Jurkat, Clone E6-1 (cell line): ENCODE measurements at regions not wholly inside any gene's neighbourhood (a gene's known extent, or its start where the extent isn't known, plus 50 kb on each side); places are given as distances from the start of the nearest gene placed in this dataset.

Experiments used
- DNase-seq: peaks from one replicate; pipeline ENCODE4 v3.0.0-alpha.2; 2011; ENCODE audit warnings: low read depth, low spot score
- H3K4me3 ChIP-seq: 2 replicates; pipeline ENCODE4 v1.5.1; 2011; ENCODE audit warnings: mild to moderate bottlenecking, low read length, control low read depth, moderate library complexity

DNA sequence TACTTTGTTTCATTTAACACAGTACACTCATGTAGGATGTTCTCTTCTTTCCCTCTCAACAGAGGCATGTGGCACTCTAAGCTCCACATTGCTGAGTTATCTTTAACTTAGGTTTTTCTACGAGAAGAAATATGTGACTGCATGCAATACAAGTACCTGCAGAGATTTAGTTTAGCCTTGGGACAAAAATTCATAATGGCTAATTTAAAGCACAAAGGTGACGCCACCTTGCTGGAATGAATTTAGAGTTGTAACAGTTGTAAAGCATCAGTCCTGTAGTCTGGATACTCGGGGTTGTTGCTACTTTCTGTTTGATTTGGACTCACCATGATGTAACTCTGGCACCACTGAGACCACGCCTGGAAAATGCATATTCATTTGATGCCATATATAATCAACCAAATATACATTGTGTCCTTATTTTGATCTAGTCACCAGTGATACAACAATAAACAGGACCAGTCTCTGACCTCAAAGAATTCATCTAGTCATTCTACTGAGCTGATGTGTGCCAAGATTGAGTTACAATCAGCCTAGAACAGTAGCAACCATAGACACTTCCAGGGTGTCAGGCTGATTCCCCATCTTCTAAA is 451.0 kb upstream of the ZFP42 start:
- no peak for DNase-seq
- H3K4me3 ChIP-seq = no peak overlapping the region

DNA sequence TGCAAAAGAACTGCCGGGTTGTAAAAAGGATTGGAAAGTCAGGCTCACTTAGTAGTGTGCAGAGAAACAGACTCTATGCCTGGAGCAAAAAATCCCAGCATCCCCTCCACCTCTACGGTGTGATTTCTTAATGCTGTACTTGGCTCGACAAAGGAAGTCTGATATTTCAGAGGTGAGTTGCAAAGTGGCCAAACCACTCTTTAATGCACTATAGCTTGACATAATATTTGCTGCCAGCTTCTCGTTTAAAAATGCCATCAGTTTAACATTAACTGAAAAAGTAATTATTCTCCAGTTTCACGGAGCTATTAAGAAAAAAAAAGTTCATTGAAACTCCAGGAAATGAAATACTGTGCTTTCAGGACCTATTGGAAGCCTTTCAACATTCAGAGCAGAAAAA is 448.3 kb upstream of the ZFP42 start:
- DNase-seq = no peak
- no peak overlapping the region for H3K4me3 ChIP-seq

DNA sequence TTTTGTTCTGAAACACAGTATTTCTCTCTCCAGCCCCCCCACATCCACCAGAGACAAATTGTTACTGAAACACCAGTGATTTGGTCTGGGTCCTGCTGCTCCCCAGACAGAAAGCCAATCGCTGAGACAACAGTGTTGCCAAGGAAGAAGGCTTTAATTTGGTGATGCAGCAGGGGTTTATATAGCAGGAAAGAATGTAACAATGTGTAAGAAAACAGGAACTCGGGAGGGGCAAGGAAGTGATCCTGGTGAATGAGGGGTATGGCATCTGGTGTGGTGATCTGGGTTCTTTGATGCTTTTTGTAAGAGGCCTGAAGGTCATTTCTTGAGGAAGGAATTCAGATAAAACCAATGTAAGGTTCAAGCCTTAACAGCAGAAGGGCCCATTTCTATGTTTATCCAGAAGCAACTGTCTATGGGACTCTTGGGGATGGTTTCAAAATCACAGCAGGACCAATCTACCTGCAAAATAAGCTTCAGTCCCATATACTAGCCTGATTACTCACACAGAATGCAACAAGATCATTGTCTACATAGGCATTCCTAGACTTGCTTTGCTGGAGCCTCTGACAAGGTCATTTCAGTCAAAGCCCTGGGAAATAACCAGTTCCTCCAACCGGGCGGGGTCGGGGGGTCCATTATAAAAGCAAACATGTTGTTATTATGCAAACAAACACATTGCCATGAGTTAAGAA is 445.2 kb upstream of the ZFP42 start:
- no peak for DNase-seq

DNA sequence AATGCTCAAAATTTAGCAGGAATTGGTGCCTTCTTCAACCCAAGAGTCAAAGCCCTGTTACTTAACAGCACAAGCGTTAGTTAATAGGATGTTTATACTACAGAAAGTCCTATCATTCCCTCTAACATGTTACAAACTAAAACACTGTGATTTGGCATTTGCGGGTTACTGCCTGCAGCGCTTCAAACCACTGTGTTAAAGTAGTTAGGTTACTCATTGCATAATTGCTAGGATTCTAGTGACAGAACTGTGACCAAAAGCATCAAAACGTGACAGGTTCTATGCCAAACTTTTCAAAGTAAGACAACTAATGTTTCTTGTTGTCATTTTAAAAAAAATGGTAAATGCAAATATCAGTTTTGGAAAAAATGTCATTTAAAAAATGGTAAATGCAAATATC is 442.8 kb upstream of the ZFP42 start:
- no peak overlapping the region for H3K4me3 ChIP-seq

More for the DNA sequence above, 445.2 kb upstream of the ZFP42 start:
- no peak overlapping the region for H3K4me3 ChIP-seq

DNA sequence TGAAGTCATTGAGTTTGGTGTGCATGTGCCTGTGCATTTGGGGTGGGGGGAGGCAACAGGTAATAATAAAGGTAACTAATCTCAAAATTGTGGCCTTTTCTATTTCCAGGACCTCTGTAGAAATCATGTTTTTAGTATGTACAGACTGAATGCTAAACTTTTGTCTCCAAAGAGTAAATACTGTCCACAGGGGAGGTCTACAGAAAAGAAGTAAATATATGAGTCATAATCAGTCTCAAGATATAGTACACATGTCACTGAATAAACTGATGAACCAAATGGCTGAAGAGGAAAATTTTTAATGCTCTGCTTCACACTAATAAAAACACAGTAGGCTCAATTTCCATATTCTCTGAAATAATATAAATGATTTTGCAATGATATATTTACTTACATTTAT is 440.4 kb upstream of the ZFP42 start:
- no peak for DNase-seq
- H3K4me3 ChIP-seq = no peak overlapping the region

More for the DNA sequence above, 442.8 kb upstream of the ZFP42 start:
- DNase-seq = no peak

DNA sequence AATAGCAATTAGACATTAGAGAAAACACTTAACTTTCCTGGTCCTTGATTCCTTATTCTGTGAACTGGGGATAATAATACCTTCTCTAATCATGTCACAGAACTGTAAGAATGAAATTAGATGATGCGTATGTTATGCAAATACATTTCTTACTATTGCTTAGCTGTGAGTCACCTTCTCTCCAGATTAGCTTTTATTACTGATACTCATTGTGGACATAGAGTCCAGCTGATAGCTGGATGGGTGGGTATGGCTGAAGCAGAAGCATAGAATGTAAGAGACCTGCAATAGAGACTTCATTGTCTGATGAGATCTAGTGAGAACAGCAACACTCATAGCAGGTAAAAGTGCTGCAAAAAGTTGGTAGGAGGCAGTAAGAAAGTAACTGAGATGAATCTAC is 437.2 kb upstream of the ZFP42 start:
- no peak overlapping the region for H3K4me3 ChIP-seq
- no peak for DNase-seq

DNA sequence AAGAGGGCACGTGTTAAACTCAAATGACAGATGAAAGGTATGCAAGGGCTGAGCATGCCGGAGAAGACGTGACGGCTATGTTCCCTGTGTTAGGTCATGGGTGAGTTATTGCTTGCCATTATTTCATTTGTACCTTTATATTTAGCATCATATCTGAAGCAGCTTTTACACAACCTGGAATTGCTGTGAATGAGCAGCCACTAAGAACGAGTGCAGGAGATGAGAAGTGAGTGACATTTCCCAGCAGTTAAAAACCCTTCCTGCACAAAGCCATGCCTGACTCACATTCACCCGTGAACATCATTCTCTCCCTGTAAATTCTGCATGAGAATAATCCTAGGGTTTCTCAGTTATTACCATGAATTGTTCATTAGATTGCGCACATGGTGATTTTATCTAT is 433.2 kb upstream of the ZFP42 start:
- DNase-seq = no peak
- H3K4me3 ChIP-seq = no peak overlapping the region

DNA sequence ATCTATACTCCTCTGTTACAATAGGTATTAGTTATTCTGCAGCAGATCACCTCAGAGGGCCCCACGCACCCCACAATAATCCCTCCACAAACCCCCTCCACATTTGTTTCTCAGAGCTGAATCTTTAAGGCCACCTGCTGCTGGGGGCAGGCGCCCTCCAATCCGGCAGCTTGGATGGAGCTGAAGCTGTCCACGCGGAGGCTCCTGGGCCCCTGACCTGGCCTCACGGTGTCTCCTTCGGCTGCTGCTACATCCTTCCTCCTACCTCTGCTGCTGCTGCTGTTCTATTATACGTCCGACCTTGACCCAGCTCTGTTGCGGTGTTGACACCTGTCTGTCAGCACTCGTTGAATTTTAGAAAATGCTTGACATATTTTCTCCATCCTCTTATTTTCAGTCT is 430.2 kb upstream of the ZFP42 start:
- DNase-seq = no peak
- H3K4me3 ChIP-seq = no peak overlapping the region

DNA sequence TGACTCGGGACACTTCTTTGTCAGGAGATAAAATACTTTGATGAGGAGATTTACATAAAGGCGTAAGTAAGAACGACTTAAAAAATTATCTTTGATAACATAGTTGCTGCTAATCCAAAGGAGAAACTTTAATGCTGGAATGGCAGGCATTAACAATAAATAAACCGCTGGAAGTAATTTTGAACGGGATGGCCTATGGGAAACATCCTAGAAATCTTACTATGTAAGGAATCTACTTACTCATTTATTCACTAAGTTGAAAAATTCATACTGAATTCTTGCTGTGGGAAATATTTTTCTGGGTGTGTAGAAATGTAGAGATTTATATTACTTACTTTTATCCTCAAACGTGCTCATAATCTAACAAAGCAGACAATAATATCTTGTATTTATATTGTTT is 425.7 kb upstream of the ZFP42 start:
- H3K4me3 ChIP-seq = no peak overlapping the region
- no peak for DNase-seq

DNA sequence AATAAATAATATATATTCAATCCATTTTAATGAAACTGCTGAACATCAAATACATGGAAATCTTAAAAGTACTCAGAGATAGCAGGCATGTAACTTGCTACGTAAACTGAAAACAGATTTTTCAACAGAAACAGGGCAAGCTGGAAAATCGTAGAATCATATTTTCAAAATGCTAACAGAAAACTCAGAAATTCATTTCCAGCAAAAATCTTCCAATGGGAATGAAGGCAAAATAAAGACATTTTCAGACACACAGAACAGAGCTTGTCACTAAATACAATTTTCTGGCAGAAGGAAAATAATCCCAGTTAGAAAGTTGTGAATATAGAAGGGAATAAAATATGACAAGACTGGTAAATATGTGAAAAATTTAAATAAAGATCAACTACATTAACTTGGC is 419.9 kb upstream of the ZFP42 start:
- no peak for DNase-seq
- H3K4me3 ChIP-seq = no peak overlapping the region

DNA sequence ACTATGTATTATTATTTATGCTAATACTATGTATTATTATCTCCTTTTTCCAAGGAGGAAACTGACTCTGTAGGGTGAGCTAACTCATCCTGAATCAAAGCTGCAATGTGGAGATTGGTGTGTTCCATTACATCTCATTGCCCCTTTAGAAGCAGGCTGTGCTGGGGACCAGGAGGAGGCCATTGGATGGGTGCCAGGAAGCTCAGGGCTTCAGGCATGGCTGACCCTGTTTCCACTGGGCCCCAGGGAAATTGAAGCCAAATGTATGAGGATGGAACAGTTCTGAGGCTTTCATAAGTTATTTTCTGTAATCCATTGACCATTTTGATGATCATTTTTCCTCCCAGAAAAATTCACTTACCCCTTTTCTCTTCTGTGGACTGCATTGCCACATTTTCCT is 418.8 kb upstream of the ZFP42 start:
- no peak for DNase-seq
- no peak overlapping the region for H3K4me3 ChIP-seq

DNA sequence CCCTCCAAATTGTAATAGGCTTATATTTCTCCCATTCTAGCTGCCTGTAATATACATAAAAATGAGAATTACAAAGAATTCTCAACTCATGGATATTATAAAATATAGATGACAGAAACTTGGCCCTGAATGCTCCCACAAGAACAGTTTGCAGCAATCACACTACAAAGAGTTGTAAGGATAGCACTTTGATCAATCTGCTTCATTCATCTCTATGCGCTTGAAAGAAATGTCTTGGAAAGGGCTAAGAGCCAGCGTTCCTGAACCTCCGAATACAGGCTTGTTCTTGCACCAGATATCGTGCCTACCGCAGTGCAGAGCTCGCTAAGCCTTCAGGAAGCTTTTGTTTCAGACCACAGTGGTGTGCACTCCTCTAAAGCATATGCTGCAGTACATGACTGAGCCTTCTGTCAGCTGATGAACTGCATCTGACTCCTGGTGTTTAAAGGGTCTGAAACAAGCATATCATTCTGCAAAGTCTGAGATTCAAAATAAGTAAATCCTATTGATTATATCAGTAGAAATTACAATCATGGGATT is 417.6 kb upstream of the ZFP42 start:
- no peak for DNase-seq
- no peak overlapping the region for H3K4me3 ChIP-seq

DNA sequence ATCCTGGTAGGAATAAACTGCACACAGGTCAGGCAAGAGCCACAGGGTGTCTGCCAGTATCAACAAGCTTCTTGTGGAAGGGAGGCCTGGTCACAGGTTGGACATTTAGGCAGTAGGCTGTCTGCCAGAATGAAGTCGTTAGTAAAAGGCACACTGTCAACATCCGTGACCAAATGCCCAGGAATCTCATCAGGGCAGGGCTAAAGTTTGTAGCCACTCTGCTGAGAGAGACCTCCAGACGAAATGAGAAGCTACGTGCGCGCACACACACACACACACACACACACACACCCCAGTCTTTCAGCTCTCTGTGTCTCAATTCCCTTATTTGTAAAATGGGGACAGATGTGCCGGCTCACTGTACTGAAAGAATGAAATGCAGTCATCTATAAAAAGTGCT is 408.7 kb upstream of the ZFP42 start:
- DNase-seq = no peak

DNA sequence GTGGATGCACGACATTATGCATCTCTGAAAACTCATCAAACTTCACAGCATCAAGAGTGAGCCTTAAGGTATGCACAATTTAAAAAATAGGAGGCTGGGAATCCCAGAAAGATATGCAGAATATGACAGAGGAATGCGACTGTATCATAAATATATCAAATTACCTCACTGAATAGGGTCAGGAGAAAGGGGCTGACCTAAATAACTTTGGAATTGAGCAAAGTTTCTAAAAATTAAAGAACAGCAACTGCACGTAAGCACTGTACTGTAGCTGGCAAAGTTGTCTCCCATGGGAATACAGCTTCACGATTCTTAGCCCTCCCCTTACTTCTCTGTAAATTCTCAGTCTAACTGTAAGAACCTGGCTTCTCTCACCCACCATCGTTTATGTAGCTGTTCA is 397.4 kb upstream of the ZFP42 start:
- DNase-seq = no peak

More for the DNA sequence above, 408.7 kb upstream of the ZFP42 start:
- H3K4me3 ChIP-seq = no peak overlapping the region

DNA sequence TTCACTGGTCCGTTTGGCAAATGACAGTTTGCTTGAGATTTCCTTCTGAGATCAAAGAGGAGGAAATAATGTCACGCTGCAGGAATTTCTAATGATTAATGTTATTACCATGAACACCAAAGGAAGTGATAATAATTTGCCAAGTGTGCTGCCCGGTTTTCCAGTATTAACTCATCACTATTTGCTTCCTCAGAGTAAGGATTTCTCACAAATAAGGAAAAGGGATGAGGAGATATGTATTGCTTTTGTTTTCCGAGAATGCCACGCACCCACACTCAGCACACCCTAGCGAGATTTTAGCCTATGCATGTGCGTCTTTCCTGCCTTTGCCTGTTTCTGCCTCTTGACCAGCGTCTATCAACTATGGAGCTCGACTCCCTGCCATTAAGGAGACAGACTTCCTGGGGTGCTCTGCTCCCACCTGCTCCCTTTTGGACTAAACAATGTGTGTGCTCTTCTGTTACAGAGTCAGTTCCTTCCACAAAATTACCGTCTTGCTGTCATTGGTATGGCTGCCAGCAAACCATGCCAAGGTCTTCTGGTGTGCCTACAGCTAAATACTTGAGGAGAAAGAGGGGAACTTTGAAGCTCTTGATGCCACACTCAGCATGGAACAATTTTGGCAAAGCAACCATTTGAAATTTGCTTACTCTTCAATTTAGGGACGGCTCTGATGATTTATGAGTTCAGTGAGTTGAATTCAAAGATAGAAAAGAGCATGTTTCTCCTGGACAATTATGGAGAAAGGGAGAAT is 393.1 kb upstream of the ZFP42 start:
- DNase-seq = no peak
- H3K4me3 ChIP-seq = no peak overlapping the region

More for the DNA sequence above, 397.4 kb upstream of the ZFP42 start:
- H3K4me3 ChIP-seq = no peak overlapping the region

DNA sequence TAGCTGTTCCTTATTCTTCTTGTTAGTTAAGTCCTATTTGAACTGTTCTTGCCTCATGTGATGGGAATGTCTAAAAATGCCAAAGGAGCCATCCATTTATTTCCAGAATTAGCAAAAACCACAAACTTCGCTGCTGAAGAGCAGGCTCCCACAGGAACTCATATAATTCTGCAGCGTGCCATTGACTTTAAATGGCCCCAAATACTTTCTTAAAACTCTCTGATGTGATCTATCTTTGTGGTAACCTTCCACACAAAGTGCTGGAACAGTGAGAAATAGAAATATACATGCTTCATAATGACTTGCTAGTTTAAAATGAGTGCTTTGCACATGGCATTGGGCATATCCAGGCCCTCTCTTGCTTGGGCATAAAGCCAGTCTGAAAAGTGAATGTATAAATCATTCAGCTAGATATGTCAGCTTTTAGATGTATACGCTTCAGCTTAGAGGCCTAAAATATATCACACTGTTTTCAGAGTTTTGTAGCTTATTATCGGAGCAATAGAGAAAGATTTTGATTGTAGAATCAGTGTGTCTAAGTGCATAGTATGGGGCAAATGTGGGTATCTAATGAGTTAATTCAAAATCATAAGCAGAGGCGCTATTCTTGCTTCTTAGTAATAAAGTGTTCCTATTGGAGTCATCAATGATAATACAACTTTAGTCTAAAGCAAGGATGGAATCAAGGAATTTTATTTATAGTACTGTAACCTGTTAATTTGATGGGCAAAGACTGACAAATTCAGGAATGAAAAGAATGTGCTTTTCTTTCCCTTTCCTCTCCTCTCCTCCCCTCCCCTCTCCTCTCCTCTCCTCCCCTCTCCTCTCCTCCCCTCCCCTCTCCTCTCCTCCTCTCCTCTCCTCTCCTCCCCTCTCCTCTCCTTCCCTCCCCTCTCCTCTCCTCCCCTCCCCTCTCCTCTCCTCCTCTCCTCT is 392.2 kb upstream of the ZFP42 start:
- DNase-seq = no peak
- H3K4me3 ChIP-seq = no peak overlapping the region

DNA sequence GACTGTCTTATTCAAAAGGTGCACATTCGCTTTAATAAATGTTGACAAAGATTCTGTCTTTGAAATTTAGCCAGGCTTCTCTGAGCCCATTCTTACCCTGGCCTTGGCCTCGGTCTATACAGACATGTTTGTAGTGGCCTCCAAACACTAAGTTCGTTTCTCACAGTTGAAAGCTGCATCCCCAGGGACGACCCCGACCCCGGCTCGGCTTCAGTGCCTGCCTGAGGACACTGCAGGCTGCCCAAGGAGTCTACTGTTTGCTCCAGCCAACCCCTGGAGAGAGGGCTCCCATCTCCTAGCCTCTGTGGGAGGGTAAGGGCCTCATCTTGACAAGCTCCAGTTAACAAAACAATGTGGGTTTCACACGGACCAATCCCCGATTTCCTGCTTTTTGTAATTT is 390.6 kb upstream of the ZFP42 start:
- H3K4me3 ChIP-seq = no peak overlapping the region
- no peak for DNase-seq

DNA sequence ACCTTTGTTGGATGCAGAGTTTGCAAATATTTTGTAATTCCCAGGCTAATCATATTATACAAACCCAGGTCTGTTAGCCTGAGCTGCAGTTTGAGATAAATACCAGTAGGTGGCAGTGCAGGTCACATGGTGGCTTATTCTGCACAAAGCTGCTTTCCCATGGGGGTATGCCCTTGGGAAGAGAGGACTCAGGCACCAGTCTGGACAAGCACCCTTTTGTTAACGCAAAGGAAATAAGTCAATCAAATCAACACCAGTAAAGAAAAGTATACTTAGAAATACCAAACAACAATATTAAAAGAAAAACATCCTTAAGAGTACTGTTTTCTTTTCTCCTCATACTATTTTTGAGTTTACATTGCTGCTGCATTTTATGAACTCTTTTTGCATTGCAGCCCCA is 389.0 kb upstream of the ZFP42 start:
- peak; percentile 36 for DNase-seq
- no peak overlapping the region for H3K4me3 ChIP-seq

DNA sequence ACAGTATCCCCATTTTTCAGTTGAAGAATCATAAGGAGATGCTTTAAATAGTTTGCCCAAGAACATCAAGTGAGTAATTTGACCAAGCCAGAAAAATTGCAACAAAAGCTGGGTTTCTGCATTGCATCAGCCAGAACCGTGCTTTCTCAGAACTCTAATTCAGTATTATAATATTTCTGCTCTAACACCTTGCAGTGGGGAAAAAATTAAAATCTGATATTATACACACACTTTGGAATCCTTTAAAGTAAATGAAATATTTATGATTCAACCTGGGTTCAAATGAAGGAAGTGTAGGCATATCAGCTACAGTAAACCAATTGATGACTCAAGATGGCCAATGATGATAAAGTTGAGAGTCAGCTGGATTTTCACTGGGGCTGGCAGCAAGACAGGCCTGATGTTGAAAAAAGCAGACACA is 387.6 kb upstream of the ZFP42 start:
- DNase-seq = no peak
- H3K4me3 ChIP-seq = no peak overlapping the region
